GM19467 (cell line): ENCODE measurements at regions not wholly inside any gene's neighbourhood (a gene's known extent, or its start where the extent isn't known, plus 50 kb on each side); places are given as distances from the start of the nearest gene placed in this dataset.
"Not testable (repeated sequence)": the region's sequence is repeated elsewhere in the genome, so short reads cannot be mapped to it uniquely, and the experiment has no call there.

Experiments
- ATAC-seq: cut with Tn5 transposase; IDR thresholded peaks from one replicate; pipeline ENCODE4 v1.9.1; 2021; ENCODE audit warnings: mild to moderate bottlenecking, moderate library complexity; ENCODE audit not compliant: unreplicated experiment

DNA sequence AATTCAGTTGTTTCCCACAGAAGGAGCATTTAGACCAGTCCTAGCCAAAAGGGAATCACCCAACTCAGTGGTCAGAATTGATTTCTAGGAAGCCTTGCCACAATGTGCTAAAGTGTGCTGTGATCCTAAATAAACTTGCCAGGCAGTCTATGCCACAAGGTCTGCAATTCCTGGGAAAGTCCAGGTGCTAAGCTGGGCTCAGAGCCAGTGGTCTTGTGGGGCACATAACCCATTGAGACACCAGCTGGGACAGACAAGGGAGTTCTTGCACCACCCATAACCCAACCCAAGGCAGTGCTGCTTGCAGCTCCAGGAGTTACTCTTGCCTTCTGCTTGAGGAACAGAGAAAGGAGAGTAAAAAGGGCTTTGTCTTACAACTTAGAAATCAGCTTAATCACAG lies 489.5 kb upstream of the SPRY2 start:
- no peak for ATAC-seq

- no peak for ATAC-seq
Measured at GRCh38 chr13:80828759-80829158, 487.8 kb upstream of the SPRY2 start.

GRCh38 chr13:80825276-80825675 lies 484.4 kb upstream of the SPRY2 start:
- no peak for ATAC-seq

DNA sequence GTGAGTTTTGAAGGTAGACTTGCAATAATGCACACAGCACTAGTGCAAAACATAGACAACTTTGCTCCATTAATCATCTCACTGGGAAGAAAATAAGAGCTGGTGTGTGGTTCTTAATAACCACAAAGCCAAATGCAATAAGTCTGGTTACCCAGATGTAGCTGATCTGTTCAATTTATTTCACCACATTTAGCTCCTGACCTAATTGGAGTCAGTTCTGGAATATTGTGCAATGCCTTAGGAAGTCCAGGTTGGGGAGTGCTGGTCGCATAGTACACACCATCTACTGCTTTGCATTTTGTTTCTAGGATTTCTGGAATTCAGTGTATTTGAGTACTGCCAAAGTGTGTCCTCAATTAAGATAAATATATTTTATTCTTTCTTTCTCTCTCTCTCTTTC lies 483.3 kb upstream of the SPRY2 start:
- ATAC-seq = no peak

DNA sequence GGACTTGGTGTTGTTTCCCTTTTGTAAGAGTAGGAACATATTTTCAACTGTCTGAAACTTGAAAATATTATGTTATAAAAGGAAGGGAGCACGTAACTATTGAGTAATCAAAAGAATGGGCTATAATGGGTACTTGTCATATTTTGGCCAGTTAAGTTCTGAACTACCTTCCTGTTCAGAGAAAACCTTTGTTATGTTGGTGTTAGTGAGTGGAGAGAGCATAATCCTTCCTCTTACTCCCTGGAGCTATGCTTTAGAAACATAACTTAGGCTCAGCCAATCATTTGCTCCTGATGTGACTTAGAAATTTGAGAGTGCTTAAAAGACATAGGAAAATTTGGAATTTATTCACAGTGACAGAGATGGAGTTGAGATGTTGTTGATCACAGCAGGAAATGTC lies 482.5 kb upstream of the SPRY2 start:
- no peak for ATAC-seq

DNA sequence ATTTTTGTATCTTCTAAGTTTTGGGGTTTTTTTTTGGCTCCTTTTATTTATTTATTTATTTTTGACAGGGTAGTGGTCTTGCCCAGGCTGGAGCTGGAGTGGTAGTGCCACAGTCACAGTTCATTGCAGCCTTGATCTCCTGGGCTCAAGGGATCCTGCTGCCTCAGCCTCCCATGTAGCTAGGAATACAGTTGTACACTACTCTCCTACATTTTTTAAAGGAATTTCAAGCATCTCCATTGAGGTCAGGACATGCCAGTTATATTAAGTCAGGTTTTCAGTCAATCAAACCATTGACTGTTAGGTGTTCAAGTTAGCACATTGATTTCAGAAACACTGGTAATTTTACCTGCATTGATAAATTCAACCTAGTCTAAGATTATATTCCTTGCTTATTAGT lies 480.5 kb upstream of the SPRY2 start:
- no peak for ATAC-seq

- no peak for ATAC-seq
Measured at GRCh38 chr13:80817979-80818378, 477.1 kb upstream of the SPRY2 start.

GRCh38 chr13:80814541-80814940 lies 473.6 kb upstream of the SPRY2 start:
- no peak for ATAC-seq

DNA sequence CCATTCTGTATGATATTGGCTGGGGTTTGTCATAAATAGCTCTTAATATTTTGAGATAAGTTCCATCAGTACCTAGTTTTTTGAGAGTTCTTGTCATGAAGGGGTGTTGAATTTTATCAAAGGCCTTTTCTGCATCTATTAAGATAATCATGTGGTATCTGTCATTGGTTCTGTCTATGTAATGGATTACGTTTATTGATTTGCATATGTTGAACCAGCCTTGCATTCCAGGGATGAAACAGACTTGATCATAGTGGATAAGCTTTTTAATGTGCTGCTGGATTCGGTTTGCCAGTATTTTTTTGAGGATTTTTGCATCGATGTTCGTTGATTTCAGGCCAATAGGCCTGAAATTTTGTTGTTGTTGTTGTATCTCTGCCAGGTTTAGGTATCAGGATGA lies 469.4 kb upstream of the SPRY2 start:
- not testable (repeated sequence) for ATAC-seq

- ATAC-seq = no peak
Measured at GRCh38 chr13:80802946-80803345, 462.0 kb upstream of the SPRY2 start.

DNA sequence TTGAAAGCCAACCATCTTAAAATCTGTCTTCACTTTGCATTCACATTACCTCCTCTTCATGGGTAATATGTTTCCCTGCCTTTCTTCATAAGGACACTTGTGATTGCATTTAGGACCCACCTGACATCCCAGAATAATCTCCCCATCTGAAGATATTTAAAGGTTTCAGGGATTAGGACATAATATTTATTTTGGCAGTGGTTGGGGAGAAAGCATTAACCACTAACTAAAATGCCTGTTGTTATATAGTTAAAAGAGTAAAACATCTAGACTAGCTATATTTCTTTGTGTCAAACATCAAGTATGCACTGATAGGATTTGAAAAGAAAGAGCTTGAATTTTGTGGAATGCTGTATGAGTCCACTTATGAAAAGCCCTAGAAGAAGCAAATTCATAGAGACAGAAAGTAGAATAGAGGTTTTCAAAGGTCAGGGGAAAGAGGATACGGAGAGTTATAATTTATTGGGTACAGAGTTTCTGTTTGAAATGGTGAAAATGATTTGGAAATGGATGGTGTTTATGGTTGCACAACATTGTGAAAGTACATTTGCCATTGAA lies 457.7 kb upstream of the SPRY2 start:
- ATAC-seq = no peak

GRCh38 chr13:80787604-80788003 lies 446.7 kb upstream of the SPRY2 start:
- ATAC-seq = no peak

DNA sequence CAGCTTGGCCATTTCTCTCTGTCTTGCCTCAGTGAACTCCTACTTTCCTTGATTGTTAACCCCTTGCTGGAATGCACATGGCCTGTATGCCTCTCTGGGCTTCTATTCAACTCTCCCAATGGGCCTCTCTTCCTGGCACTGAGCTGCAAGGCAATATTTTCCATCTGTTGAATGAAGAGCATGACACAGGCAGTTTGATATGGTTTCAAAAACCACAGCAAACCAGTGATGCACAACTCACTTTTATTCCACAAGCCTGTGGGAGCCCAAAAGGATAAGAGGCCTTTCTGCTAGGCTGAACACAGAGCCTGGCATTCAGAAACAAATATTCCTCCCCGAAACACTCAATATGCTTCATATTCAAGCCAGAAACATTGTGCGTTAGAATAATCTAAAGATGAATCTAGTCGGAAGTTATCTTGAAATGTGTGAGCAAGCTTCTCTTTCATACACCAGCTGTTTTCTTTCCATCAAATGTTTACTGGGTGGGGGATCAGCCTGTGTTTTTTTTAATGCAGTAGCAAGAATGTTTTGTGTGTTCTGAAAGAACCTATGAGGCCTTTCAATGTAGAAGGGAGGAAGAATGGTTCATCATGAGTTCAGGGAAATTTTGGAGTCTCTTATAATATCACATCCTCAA lies 443.1 kb upstream of the SPRY2 start:
- ATAC-seq = no peak

- ATAC-seq = no peak
Measured at GRCh38 chr13:80782441-80782840, 441.5 kb upstream of the SPRY2 start.

DNA sequence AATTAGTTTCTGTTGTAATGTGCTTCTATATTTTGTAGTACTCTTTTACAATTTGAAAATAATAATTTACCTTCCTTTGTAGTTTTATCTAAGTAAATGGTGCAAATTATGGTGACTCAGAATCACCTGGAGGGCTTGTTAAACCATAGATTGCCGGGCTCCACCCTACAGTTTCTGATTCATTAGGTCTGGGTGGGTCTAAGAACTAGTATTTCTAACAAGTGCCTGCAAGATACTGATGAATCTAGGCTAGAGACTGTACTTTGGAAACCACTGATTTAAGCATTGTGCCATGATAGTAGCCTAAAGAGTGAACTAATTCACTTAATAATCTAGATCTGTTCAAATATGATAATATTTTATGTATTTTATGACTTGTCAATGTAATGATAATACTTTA lies 437.4 kb upstream of the SPRY2 start:
- ATAC-seq = no peak

DNA sequence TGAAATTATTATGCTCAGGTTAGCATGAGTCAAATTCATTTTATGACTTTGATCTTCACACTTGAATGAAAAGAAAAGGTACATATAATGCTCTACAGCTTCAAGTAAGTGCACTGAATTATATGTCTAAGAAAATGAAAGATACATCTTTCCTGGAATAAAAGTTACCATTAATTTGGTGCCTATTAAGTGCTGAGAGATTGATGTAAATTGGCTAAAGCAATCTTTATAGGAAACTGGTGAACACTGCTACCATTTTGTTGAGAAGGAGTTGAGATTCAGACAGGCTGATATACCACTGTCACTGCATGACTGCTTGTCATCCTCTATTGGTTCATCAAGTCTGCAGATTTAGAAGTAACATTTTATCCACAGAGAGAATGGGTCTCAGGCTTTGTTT lies 416.8 kb upstream of the SPRY2 start:
- no peak for ATAC-seq

GRCh38 chr13:80755910-80756309 lies 415.0 kb upstream of the SPRY2 start:
- ATAC-seq = no peak

GRCh38 chr13:80754441-80754840 lies 413.5 kb upstream of the SPRY2 start:
- ATAC-seq = no peak

DNA sequence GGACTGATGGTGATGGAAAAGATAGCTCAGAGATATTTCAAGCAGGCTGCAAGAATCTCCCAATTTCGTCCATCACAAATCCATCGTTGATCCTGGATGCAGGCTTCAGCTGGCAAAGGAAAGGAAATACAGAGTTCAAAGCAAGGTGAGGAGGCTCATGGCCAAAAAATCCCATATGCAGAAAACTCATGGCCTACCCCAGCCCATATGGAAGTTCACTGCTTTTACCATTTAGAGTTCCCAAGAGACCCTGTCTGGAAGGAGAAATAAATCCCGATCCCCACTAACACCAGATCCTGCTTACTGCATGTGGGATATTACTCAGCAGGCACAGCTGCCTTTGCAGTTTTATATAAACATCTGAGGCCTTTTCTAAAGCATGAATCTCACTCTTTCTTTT lies 412.9 kb upstream of the SPRY2 start:
- no peak for ATAC-seq

GRCh38 chr13:80751854-80752253 lies 410.9 kb upstream of the SPRY2 start:
- ATAC-seq = no peak

DNA sequence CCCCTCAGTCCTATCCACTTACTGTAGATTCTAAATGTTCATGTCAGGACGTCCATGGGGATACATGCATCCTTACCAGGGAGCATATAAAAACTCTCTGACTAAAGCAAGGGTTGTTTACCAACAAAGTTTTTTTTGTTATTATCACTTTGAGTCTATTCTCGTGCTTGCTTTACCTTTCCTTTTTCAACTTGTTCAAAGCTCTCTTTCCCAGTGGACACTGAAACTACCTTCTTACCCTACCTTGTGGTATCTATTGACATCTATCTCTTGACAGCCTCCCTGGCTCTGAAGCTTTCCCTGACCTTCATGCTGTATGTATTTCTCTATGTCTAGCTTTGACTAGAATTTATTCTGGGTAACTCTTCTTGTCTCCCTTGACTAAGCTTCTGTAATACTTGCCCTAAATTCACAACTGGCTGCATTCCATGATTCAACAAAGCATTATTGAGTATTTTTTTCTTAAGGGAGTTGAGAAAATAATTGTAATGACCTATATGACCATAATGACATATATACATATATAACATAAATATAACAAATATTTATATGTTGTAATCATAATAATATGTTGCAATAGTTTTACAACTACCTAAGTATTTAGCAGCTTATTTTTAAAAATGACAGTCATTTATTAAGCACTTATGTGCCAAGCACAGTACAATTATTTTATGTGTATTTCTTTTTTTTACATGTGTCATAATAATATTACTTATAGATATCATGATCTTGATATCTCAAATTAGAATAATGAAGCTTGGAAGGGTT lies 403.4 kb upstream of the SPRY2 start:
- ATAC-seq = no peak

DNA sequence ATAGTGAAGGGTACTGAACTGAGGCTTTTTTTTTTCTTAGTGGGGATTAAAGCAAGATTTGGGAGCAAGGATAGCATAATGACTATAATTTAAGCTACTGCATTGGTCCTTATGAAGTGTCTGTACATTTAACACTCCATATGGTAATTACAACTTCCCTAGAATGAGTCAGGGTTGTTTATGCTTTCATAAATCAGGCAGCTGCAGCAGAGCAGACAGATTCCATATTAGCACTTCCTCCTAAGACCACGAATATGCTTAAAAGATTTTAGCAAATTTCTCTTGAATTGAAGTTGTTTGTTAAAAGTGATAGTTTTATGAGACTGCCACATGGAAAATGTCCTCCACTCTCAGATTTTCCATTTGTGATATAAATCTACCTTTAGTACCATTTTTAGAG lies 401.1 kb upstream of the SPRY2 start:
- ATAC-seq = no peak
